ENCODE measurements at regions not wholly inside any gene's neighbourhood (a gene's known extent, or its start where the extent isn't known, plus 50 kb on each side); places are given as distances from the start of the nearest gene placed in this dataset.

- no peaks in the 10 kb centered on the region for H3K79me2 ChIP-seq (ENCODE audit: control insufficient read depth, insufficient read depth, low read length)
- no TSS peak for BruUV-seq (replicated peaks)
- DNase-seq (ENCODE audit: low read depth, low spot score) (peak; percentile 20), FAIRE-seq (no peak)
- no peaks in the 10 kb centered on the region for H4K20me1 ChIP-seq (replicated peaks; ENCODE audit: control insufficient read depth, extremely low read depth, insufficient read depth, low read length)
- POLR2A ChIA-PET: no interaction called here
- intact Hi-C loops (cut with micrococcal nuclease) (no loop called here), dilution Hi-C loops (cut with MboI; ENCODE audit: extremely low pct_ligation_motif_present, low sequenced_read_pairs) (no loop called here)
- H3K4me3 ChIP-seq (replicated peaks in 1 of 3; ENCODE audit: insufficient read depth in 1 of 3, low read depth in 1 of 3, low read length in 3 of 3): no peak overlapping the region
- CTCF ChIA-PET: no interaction called here
- TF ChIP-seq MAX (IDR thresholded peaks at IDR 0.05; ENCODE audit: insufficient read depth, insufficient read length): no peak
- no peak for TF ChIP-seq FOS (IDR thresholded peaks at IDR 0.05; ENCODE audit: borderline replicate concordance, insufficient read depth, low read length)
- TF ChIP-seq JUN (IDR thresholded peaks at IDR 0.05; ENCODE audit: borderline replicate concordance, insufficient read depth, insufficient read length, low read depth): no peak
- TF ChIP-seq GATA2 (IDR thresholded peaks at IDR 0.05; ENCODE audit: insufficient read depth, insufficient read length, low read depth, low read length): no peak
- no peak for TF ChIP-seq CTCF (IDR thresholded peaks at IDR 0.05; ENCODE audit: extremely low read depth in 1 of 2, insufficient read depth in 1 of 2, low read depth in 1 of 2, low read length in 2 of 2)
- TF ChIP-seq MYC (IDR thresholded peaks at IDR 0.05; ENCODE audit: low read depth, low read length): no peak
- TF ChIP-seq EZH2 (IDR thresholded peaks at IDR 0.05; ENCODE audit: borderline replicate concordance, low read depth, low read length, severe bottlenecking): no peak
- no peak for TF ChIP-seq POLR2AphosphoS5 (IDR thresholded peaks at IDR 0.05; ENCODE audit: insufficient read depth, low read depth, low read length)
- TF ChIP-seq POLR2A (IDR thresholded peaks at IDR 0.05; ENCODE audit: low read depth, low read length): no peak
- no peaks in the 10 kb centered on the region for H3K4me1 ChIP-seq (ENCODE audit: control insufficient read depth, extremely low read depth, insufficient read depth, low read length)
- H3K9ac ChIP-seq (replicated peaks; ENCODE audit: extremely low read depth, insufficient read depth, low read length): no peak overlapping the region
- no peaks in the 10 kb centered on the region for H3K9me3 ChIP-seq (replicated peaks; ENCODE audit: control insufficient read depth, insufficient read depth, low read length)
- H3K36me3 ChIP-seq (ENCODE audit: control insufficient read depth in 2 of 2, extremely low read depth in 1 of 2, insufficient read depth in 2 of 2, low read length in 2 of 2): no peaks in the 10 kb centered on the region
- H3K4me2 ChIP-seq (ENCODE audit: insufficient read depth, low read length): no peak overlapping the region
- no peak overlapping the region for H3K27ac ChIP-seq (ENCODE audit: insufficient read depth, low read depth, low read length)
- no peaks in the 10 kb centered on the region for H3K27me3 ChIP-seq (ENCODE audit: control insufficient read depth in 2 of 2, insufficient read depth in 2 of 2, low read length in 2 of 2)
- peak overlapping the region; percentile 51 for H2AFZ ChIP-seq (ENCODE audit: low read depth, low read length)
- H3K9me1 ChIP-seq (replicated peaks; ENCODE audit: control insufficient read depth, extremely low read depth, insufficient read depth, low read length): no peaks in the 10 kb centered on the region
Measured at GRCh38 chr4:133968174-133968573, 233.4 kb downstream of the PABPC4L start.
